DOHH2 (cell line): ENCODE measurements at regions not wholly inside any gene's neighbourhood (a gene's known extent, or its start where the extent isn't known, plus 50 kb on each side); places are given as distances from the start of the nearest gene placed in this dataset.

Experiments
- CTCF ChIP-seq: fragments of 200-600 bp; sonication (generic); IDR thresholded peaks from one replicate; pipeline ENCODE4 v1.5.1; 2014; ENCODE audit warnings: antibody characterized with exemption, mild to moderate bottlenecking, low read depth, low read length; ENCODE audit not compliant: poor library complexity, severe bottlenecking
- EZH2phosphoT487 ChIP-seq: fragments of 200-600 bp; sonication (generic); IDR thresholded peaks from 2 replicates; pipeline ENCODE4 v1.6.1; 2017; ENCODE audit warnings: borderline replicate concordance, mild to moderate bottlenecking, antibody characterized with exemption, low read length, moderate library complexity, mixed read lengths

DNA sequence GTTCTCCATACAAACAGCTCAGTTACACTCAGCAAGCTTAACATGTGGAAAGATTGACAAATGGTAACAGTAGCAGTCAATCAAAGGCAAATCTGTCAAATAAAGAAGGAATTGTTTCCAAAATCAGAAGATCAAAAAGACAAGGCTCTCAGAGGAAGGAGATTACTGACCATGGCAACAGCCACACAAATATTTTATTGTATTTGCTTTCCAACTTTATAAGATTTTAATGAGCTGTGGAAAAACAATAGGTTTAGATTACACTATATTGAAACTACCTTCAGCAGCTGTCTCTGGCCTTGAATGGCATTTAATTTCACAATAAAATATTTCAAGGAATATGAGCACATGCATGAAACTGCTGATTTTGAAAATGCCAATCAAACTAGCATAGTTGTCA is 1143.9 kb upstream of the GJE1 start:
- no peak for TF ChIP-seq CTCF
- no peak for TF ChIP-seq EZH2phosphoT487
